ENCODE measurements at regions not wholly inside any gene's neighbourhood (a gene's known extent, or its start where the extent isn't known, plus 50 kb on each side); places are given as distances from the start of the nearest gene placed in this dataset.
"Not testable (repeated sequence)": the region's sequence is repeated elsewhere in the genome, so short reads cannot be mapped to it uniquely, and the experiment has no call there.

- TF ChIP-seq CTCF (IDR thresholded peaks at IDR 0.05 in 2 of 3, conservative IDR thresholded peaks at IDR 0.05 in 1 of 3; ENCODE audit: borderline replicate concordance in 1 of 3, insufficient read depth in 1 of 3, low read depth in 2 of 3, low read length in 2 of 3); CEBPB (IDR thresholded peaks at IDR 0.05; ENCODE audit: low read depth); EZH2 (IDR thresholded peaks at IDR 0.05); SRF (IDR thresholded peaks at IDR 0.05; ENCODE audit: low read depth); TCF7L2 (IDR thresholded peaks at IDR 0.05; ENCODE audit: borderline replicate concordance, extremely low read depth, insufficient read depth, insufficient read length); ZNF274 (IDR thresholded peaks at IDR 0.05; ENCODE audit: low read depth, low read length); POLR2AphosphoS5 (IDR thresholded peaks at IDR 0.05; ENCODE audit: low read depth, low read length); EZH2phosphoT487 (IDR thresholded peaks at IDR 0.05; ENCODE audit: borderline replicate concordance); MAX (IDR thresholded peaks at IDR 0.05); ZFX (IDR thresholded peaks at IDR 0.05); ELF1 (IDR thresholded peaks at IDR 0.05; ENCODE audit: borderline replicate concordance, low read depth): not testable (repeated sequence)
Measured at GRCh38 chr15:22167521-22167920, 87.2 kb downstream of the OR4M2 start.
